ENCODE measurements at regions not wholly inside any gene's neighbourhood (a gene's known extent, or its start where the extent isn't known, plus 50 kb on each side); places are given as distances from the start of the nearest gene placed in this dataset.

- TF ChIP-seq CTCF (IDR thresholded peaks at IDR 0.05; ENCODE audit: low read depth, low read length, poor library complexity, severe bottlenecking) (peak; percentile 71), EZH2phosphoT487 (IDR thresholded peaks at IDR 0.05; ENCODE audit: borderline replicate concordance, low read length) (no peak)
These were observed 201.3 kb downstream of the RBM46 start for GRCh38 chr4:154982187-154983047.
